GM12891 (cell line): ENCODE measurements at regions not wholly inside any gene's neighbourhood (a gene's known extent, or its start where the extent isn't known, plus 50 kb on each side); places are given as distances from the start of the nearest gene placed in this dataset.

Experiments
- POLR2A ChIP-seq: IDR thresholded peaks from 2 replicates; pipeline ENCODE4 v1.6.1; 2011; ENCODE audit warnings: low read depth, low read length, control low read depth
- POLR2AphosphoS5 ChIP-seq: IDR thresholded peaks from 2 replicates; pipeline ENCODE4 v1.6.1; 2011; ENCODE audit warnings: low read depth, low read length, control low read depth
- SPI1 ChIP-seq: IDR thresholded peaks from 2 replicates; pipeline ENCODE4 v1.6.1; 2011; ENCODE audit warnings: low read depth, low read length, control low read depth

- TF ChIP-seq POLR2AphosphoS5 (no peak), POLR2A (no peak), SPI1 (no peak)
Measured at GRCh38 chr15:89038146-89038545, 50.1 kb upstream of the ABHD2 start.
